ENCODE measurements at regions not wholly inside any gene's neighbourhood (a gene's known extent, or its start where the extent isn't known, plus 50 kb on each side); places are given as distances from the start of the nearest gene placed in this dataset.

DNA sequence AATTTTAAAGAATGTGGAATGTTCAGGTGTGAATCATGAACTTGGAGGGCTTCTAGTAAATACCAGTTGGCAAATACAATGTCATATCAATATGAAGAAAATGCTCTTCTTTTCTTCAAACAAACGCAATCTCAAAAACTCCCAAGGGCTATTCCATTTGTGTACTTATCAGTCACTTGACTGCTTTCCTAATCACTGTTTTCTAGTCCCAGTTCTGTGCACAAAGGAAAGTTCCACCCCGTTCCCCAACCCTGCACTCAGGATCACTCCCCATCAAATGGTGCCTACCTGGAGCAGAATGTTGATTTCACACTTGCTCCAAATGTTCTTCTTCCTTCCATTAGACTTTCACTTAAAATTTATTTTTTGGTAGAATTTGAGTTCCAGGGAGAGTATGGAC is 92.6 kb upstream of the RFC3 start:
- H3K4me3 ChIP-seq: no peak overlapping the region
- TF ChIP-seq, protein P1, sequence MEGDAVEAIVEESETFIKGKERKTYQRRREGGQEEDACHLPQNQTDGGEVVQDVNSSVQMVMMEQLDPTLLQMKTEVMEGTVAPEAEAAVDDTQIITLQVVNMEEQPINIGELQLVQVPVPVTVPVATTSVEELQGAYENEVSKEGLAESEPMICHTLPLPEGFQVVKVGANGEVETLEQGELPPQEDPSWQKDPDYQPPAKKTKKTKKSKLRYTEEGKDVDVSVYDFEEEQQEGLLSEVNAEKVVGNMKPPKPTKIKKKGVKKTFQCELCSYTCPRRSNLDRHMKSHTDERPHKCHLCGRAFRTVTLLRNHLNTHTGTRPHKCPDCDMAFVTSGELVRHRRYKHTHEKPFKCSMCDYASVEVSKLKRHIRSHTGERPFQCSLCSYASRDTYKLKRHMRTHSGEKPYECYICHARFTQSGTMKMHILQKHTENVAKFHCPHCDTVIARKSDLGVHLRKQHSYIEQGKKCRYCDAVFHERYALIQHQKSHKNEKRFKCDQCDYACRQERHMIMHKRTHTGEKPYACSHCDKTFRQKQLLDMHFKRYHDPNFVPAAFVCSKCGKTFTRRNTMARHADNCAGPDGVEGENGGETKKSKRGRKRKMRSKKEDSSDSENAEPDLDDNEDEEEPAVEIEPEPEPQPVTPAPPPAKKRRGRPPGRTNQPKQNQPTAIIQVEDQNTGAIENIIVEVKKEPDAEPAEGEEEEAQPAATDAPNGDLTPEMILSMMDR (IDR thresholded peaks at IDR 0.05): no peak
- no peak for TF ChIP-seq POLR2A (IDR thresholded peaks at IDR 0.05)
- H3K36me3 ChIP-seq: no peaks in the 10 kb centered on the region
- no peaks in the 10 kb centered on the region for H3K27me3 ChIP-seq
- 86% methylated on average over 2 of the region's 2 CpGs for WGBS
- peaks cover 36% of the 10 kb centered on the region for H3K4me1 ChIP-seq
- DNase-seq (ENCODE audit: low spot score in 2 of 2): no peak
- no peaks in the 10 kb centered on the region for H3K9me3 ChIP-seq
- no peak overlapping the region for H3K27ac ChIP-seq

DNA sequence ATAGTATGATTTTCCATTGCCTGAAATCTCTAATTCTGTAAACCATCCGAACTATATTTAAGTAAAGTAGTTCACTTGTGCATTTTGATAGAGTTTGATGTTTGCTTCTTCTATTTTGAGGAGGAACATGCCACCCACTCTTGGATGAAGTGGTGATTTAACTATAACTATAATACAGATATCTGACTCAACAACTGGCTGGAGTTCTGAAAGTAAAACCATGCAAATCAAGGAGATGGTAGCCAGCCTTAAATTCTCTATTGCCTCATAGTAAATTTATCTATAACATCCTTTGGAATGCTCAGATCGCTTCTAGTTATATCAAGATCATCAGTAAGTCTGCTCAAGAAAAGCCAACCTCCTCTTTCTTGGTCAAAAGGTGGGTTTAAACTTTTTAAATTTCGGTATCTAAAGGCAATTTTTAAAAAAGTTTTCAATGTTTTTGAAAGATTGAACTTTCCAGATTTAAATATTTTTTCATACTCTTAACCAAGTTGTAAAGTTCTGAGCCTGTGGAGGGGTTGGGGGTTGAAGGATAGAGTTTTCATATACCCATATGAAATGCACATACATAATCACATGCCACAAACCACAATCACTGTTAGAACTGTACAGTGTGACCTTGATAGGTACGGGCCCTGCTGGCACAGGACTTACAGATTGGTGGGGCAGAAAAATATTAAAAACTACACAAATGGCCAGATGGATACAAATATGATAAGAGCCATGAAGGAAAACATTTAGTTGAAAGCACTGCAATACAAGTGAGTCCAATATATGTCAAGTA is 90.5 kb upstream of the RFC3 start:
- Histone ChIP-seq H3K4me1 (peaks cover 24% of the 10 kb centered on the region), H3K27me3 (no peaks in the 10 kb centered on the region), H3K36me3 (no peaks in the 10 kb centered on the region), H3K4me3 (no peak overlapping the region), H3K27ac (no peak overlapping the region), H3K9me3 (no peaks in the 10 kb centered on the region)
- TF ChIP-seq, protein P1 (IDR thresholded peaks at IDR 0.05): no peak
- TF ChIP-seq POLR2A (IDR thresholded peaks at IDR 0.05) (no peak), POLR2AphosphoS5 (IDR thresholded peaks at IDR 0.05) (no peak), EP300 (IDR thresholded peaks at IDR 0.05) (no peak)
- WGBS: 85% methylated on average over 4 of the region's 4 CpGs
- DNase-seq (ENCODE audit: low spot score in 2 of 2): no peak

DNA sequence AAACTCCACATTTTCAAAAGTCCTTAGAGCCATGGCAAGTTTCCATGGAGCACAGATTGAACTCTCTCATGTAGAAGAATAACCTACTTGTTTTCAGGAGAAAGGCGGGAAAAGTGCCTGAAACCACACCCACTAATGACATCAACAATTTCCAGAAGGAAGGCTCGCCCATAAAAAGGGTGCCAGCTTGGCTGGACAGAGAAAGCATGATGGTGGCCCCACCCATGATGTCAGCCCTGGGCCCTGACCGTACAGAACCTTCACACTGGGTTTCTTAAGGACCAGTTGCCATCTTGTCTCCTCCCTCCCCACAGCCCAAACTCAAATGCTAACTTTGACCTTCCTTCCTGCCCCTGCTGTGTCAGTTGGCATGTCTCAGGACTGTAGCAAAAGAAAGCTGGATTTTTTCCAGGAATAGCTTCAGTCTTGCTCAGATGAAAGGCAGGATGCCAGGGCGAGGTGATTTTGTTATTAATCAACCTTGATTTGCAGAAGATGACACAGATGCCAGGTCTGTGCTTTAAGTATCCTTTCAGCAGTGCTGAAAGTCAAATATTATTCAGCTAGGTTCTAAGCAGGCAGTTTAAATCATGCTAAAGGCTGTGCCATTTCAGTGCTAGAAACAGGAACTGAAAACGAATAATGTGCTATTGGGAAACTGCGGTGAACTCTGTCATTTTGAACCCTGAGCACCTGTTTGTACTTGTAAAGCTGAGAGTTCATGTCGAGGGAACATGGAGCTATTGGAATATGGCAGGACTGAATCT is 89.5 kb upstream of the RFC3 start:
- no peaks in the 10 kb centered on the region for H3K9me3 ChIP-seq
- peaks cover 14% of the 10 kb centered on the region for H3K4me1 ChIP-seq
- H3K27ac ChIP-seq: no peak overlapping the region
- 35% methylated on average over 7 of the region's 7 CpGs for WGBS
- H3K4me3 ChIP-seq: no peak overlapping the region
- H3K36me3 ChIP-seq: no peaks in the 10 kb centered on the region
- H3K27me3 ChIP-seq: no peaks in the 10 kb centered on the region
- no peak for DNase-seq (ENCODE audit: low spot score in 2 of 2)
- TF ChIP-seq EP300 (IDR thresholded peaks at IDR 0.05) (no peak), POLR2AphosphoS5 (IDR thresholded peaks at IDR 0.05) (no peak), POLR2A (IDR thresholded peaks at IDR 0.05) (no peak)
- TF ChIP-seq, protein P1 (IDR thresholded peaks at IDR 0.05): no peak

DNA sequence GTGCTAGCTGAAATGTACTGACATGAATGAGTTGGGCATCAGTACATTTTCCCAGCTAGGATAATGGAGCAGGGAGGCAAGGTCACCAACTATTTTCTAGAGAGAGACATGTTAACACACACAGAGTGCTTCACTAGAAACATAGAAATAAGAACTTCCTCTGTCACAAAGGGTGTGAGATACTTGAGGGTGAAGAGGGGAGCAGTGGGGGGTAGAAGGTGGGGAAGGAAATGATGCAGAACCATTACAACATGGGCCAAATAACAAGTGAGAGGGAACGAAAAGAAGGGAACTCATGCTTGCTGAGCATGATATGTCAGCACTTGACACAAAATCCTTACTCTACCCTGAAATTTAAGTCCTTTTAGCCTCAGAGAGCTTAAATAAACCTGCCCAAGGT is 87.8 kb upstream of the RFC3 start:
- Histone ChIP-seq H3K27ac (no peak overlapping the region), H3K4me1 (peaks cover 4% of the 10 kb centered on the region), H3K36me3 (no peaks in the 10 kb centered on the region), H3K9me3 (no peaks in the 10 kb centered on the region), H3K27me3 (no peaks in the 10 kb centered on the region), H3K4me3 (no peak overlapping the region)
- WGBS: 81% methylated on average over 1 of the region's 1 CpG
- no peak for DNase-seq (ENCODE audit: low spot score in 2 of 2)
- no peak for TF ChIP-seq EP300 (IDR thresholded peaks at IDR 0.05)
- TF ChIP-seq, protein P1 (IDR thresholded peaks at IDR 0.05): no peak
- TF ChIP-seq POLR2AphosphoS5 (IDR thresholded peaks at IDR 0.05): no peak
- no peak for TF ChIP-seq POLR2A (IDR thresholded peaks at IDR 0.05)

DNA sequence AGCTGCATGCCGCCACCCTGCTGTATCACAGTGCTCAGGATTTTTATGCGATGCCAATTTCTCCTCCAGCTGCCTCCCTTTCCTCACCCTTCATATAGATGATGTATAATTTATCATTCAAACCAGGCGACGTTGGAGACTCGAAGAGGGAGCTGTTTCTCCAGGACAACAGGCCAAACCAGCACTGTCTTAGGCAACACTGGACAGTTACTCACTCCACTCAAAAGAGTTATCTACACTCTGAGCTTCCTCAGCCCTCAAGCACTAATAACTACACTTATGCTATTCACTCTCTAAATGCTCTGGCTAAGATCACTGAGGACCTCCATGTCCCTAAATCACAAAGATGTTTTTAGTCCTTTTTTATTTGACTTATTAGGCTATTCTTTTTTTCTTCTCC is 87.3 kb upstream of the RFC3 start:
- Histone ChIP-seq H3K27ac (no peak overlapping the region), H3K27me3 (no peaks in the 10 kb centered on the region), H3K4me3 (no peak overlapping the region), H3K4me1 (peaks cover 4% of the 10 kb centered on the region), H3K9me3 (no peaks in the 10 kb centered on the region), H3K36me3 (no peaks in the 10 kb centered on the region)
- 86% methylated on average over 5 of the region's 5 CpGs for WGBS
- DNase-seq (ENCODE audit: low spot score in 2 of 2): no peak
- TF ChIP-seq EP300 (IDR thresholded peaks at IDR 0.05) (no peak), POLR2AphosphoS5 (IDR thresholded peaks at IDR 0.05) (no peak), POLR2A (IDR thresholded peaks at IDR 0.05) (no peak)
- TF ChIP-seq, protein P1 (IDR thresholded peaks at IDR 0.05): no peak
